PC-9 (cell line): ENCODE measurements at regions not wholly inside any gene's neighbourhood (a gene's known extent, or its start where the extent isn't known, plus 50 kb on each side); places are given as distances from the start of the nearest gene placed in this dataset.

Experiments used
- EZH2 ChIP-seq: fragments of 200-600 bp; sonication (generic); IDR thresholded peaks from 2 replicates; pipeline ENCODE4 v1.8.0; 2017; ENCODE audit warnings: antibody characterized with exemption, low read depth
- TF ChIP-seq, protein P1 (sequence below): fragments of 200-600 bp; sonication (generic); conservative IDR thresholded peaks from 2 replicates; pipeline ENCODE4 v1.6.1; 2017; ENCODE audit warnings: mixed run types, antibody characterized with exemption, mild to moderate bottlenecking, moderate library complexity

DNA sequence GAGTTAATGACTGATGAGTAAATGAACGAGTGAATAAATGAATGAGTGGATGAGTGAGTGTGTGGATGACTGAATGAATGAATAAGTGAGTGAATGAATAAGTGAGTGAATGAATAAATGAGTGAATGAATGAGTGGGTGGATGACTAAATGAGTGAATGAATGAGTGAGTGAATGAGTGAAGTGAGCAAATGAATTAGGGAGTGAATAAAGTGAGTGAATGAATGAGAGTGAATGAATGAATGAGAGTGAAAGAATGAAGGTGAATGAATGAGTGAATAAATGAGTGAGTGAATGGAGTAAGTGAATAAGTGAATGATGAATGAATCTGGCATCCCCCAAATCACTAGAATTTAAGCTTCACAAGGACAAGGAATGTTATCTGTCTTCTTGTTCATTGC is 1253.0 kb downstream of the TYW1 start:
- TF ChIP-seq, protein P1, sequence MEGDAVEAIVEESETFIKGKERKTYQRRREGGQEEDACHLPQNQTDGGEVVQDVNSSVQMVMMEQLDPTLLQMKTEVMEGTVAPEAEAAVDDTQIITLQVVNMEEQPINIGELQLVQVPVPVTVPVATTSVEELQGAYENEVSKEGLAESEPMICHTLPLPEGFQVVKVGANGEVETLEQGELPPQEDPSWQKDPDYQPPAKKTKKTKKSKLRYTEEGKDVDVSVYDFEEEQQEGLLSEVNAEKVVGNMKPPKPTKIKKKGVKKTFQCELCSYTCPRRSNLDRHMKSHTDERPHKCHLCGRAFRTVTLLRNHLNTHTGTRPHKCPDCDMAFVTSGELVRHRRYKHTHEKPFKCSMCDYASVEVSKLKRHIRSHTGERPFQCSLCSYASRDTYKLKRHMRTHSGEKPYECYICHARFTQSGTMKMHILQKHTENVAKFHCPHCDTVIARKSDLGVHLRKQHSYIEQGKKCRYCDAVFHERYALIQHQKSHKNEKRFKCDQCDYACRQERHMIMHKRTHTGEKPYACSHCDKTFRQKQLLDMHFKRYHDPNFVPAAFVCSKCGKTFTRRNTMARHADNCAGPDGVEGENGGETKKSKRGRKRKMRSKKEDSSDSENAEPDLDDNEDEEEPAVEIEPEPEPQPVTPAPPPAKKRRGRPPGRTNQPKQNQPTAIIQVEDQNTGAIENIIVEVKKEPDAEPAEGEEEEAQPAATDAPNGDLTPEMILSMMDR: no peak
- no peak for TF ChIP-seq EZH2
